ENCODE measurements at regions not wholly inside any gene's neighbourhood (a gene's known extent, or its start where the extent isn't known, plus 50 kb on each side); places are given as distances from the start of the nearest gene placed in this dataset.

DNA sequence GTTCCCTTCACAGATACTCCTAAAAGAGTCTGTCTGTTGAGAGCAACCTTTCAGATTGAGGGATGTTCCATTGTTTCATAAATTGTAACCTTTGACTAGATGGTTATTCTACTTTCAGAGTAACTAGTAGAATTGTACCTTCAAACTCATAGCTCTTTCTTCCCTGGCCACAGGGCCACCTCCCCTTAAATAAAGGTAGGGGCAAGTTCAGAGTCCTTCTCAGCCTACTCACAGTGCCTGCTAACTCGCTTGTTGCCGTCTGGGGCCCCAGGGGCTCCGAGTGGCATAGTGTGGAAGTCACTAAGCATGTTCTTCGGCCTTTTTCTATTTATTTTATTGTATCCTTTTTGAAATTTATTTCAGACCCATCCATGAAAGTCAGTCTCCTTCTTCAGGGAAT, 250.4 kb downstream of the ALX1 start:
- no peak overlapping the region for H3K4me2 ChIP-seq (ENCODE audit: insufficient read depth, low read length)
- CTCF ChIA-PET: interaction anchor here (0.8 to 2.0 kb wide), 3 partner anchors 9 to 337 kb away, joined by 3 to 5 read pairs (median 3); no protein-coding TSS in a partner anchor
- POLR2A ChIA-PET: no interaction called here

More for the DNA sequence above, 250.4 kb downstream of the ALX1 start:
- Histone ChIP-seq H2AFZ (ENCODE audit: low read depth, low read length) (no peak overlapping the region), H4K20me1 (replicated peaks; ENCODE audit: control insufficient read depth, extremely low read depth, insufficient read depth, low read length) (no peaks in the 10 kb centered on the region), H3K27ac (ENCODE audit: insufficient read depth, low read depth, low read length) (no peak overlapping the region), H3K4me3 (replicated peaks in 1 of 3; ENCODE audit: insufficient read depth in 1 of 3, low read depth in 1 of 3, low read length in 3 of 3) (no peak overlapping the region), H3K9me3 (replicated peaks; ENCODE audit: control insufficient read depth, insufficient read depth, low read length) (no peaks in the 10 kb centered on the region), H3K9me1 (replicated peaks; ENCODE audit: control insufficient read depth, extremely low read depth, insufficient read depth, low read length) (no peaks in the 10 kb centered on the region), H3K79me2 (ENCODE audit: control insufficient read depth, insufficient read depth, low read length) (no peaks in the 10 kb centered on the region), H3K9ac (replicated peaks; ENCODE audit: extremely low read depth, insufficient read depth, low read length) (no peak overlapping the region), H3K4me1 (ENCODE audit: control insufficient read depth, extremely low read depth, insufficient read depth, low read length) (no peaks in the 10 kb centered on the region), H3K27me3 (ENCODE audit: control insufficient read depth in 2 of 2, insufficient read depth in 2 of 2, low read length in 2 of 2) (no peaks in the 10 kb centered on the region), H3K36me3 (ENCODE audit: control insufficient read depth in 2 of 2, extremely low read depth in 1 of 2, insufficient read depth in 2 of 2, low read length in 2 of 2) (no peaks in the 10 kb centered on the region)
- TF ChIP-seq, protein P1, sequence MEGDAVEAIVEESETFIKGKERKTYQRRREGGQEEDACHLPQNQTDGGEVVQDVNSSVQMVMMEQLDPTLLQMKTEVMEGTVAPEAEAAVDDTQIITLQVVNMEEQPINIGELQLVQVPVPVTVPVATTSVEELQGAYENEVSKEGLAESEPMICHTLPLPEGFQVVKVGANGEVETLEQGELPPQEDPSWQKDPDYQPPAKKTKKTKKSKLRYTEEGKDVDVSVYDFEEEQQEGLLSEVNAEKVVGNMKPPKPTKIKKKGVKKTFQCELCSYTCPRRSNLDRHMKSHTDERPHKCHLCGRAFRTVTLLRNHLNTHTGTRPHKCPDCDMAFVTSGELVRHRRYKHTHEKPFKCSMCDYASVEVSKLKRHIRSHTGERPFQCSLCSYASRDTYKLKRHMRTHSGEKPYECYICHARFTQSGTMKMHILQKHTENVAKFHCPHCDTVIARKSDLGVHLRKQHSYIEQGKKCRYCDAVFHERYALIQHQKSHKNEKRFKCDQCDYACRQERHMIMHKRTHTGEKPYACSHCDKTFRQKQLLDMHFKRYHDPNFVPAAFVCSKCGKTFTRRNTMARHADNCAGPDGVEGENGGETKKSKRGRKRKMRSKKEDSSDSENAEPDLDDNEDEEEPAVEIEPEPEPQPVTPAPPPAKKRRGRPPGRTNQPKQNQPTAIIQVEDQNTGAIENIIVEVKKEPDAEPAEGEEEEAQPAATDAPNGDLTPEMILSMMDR (IDR thresholded peaks at IDR 0.05; ENCODE audit: extremely low read depth in 1 of 2, insufficient read depth in 1 of 2, low read depth in 1 of 2, low read length in 2 of 2): no peak
- TF ChIP-seq MYC (IDR thresholded peaks at IDR 0.05; ENCODE audit: low read depth, low read length) (no peak), EZH2 (IDR thresholded peaks at IDR 0.05; ENCODE audit: borderline replicate concordance, low read depth, low read length, severe bottlenecking) (no peak), POLR2AphosphoS5 (IDR thresholded peaks at IDR 0.05; ENCODE audit: insufficient read depth, low read depth, low read length) (no peak), FOS (IDR thresholded peaks at IDR 0.05; ENCODE audit: borderline replicate concordance, insufficient read depth, low read length) (no peak), POLR2A (IDR thresholded peaks at IDR 0.05; ENCODE audit: low read depth, low read length) (no peak), GATA2 (IDR thresholded peaks at IDR 0.05; ENCODE audit: insufficient read depth, insufficient read length, low read depth, low read length) (no peak), JUN (IDR thresholded peaks at IDR 0.05; ENCODE audit: borderline replicate concordance, insufficient read depth, insufficient read length, low read depth) (no peak)
- TF ChIP-seq, protein P2, sequence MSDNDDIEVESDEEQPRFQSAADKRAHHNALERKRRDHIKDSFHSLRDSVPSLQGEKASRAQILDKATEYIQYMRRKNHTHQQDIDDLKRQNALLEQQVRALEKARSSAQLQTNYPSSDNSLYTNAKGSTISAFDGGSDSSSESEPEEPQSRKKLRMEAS (IDR thresholded peaks at IDR 0.05; ENCODE audit: insufficient read depth, insufficient read length): no peak
- no peak for FAIRE-seq
- BruUV-seq (replicated peaks): no TSS peak
- intact Hi-C loops (cut with micrococcal nuclease) (no loop called here), dilution Hi-C loops (cut with MboI; ENCODE audit: extremely low pct_ligation_motif_present, low sequenced_read_pairs) (no loop called here)
- no peak for DNase-seq (ENCODE audit: low read depth, low spot score)
